ENCODE measurements at regions not wholly inside any gene's neighbourhood (a gene's known extent, or its start where the extent isn't known, plus 50 kb on each side); places are given as distances from the start of the nearest gene placed in this dataset.
"Not testable (repeated sequence)": the region's sequence is repeated elsewhere in the genome, so short reads cannot be mapped to it uniquely, and the experiment has no call there.

DNA sequence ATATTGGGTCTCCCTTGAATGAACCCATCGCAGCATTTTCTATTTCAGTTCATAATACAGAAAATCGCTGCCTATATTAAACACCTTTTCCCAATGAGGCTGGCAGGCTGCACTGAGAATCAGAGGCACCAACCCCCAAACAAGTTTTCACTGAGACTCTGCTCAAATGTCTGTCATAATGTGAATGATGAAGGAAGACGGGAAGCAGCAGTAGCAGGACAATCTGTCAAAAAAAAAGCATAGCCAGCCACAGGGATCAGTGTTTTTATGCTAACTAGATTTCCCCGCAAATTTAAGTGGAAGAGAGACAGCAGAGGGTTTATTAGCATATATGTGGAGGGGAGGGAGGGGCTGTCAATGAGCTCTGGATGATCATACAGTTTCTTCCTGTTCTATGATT lies 162.7 kb upstream of the PDE4D start:
- H3K9me3 ChIP-seq (ENCODE audit: control insufficient read depth, insufficient read depth, low read depth, low read length): no peaks in the 10 kb centered on the region
- POLR2A ChIA-PET: no interaction called here
- CTCF ChIA-PET: no interaction called here

GRCh38 chr5:60055168-60055567 lies 161.6 kb upstream of the PDE4D start:
- ChIA-PET POLR2A (no interaction called here), CTCF (interaction anchor here (0.6 kb wide), 1 partner anchor 240 kb away, joined by 3 read pairs; no protein-coding TSS in a partner anchor)
- TF ChIP-seq ZNF664 (tag by site-specific recombination; IDR thresholded peaks at IDR 0.05) (no peak), ZNF530 (tag by site-specific recombination; IDR thresholded peaks at IDR 0.05; ENCODE audit: low read depth) (no peak), ZNF785 (tag by site-specific recombination; IDR thresholded peaks at IDR 0.05) (no peak), ZBTB20 (tag by site-specific recombination; IDR thresholded peaks at IDR 0.05) (no peak), ZNF214 (tag by site-specific recombination; IDR thresholded peaks at IDR 0.05; ENCODE audit: borderline replicate concordance) (no peak)
- TF ChIP-seq, protein P1, sequence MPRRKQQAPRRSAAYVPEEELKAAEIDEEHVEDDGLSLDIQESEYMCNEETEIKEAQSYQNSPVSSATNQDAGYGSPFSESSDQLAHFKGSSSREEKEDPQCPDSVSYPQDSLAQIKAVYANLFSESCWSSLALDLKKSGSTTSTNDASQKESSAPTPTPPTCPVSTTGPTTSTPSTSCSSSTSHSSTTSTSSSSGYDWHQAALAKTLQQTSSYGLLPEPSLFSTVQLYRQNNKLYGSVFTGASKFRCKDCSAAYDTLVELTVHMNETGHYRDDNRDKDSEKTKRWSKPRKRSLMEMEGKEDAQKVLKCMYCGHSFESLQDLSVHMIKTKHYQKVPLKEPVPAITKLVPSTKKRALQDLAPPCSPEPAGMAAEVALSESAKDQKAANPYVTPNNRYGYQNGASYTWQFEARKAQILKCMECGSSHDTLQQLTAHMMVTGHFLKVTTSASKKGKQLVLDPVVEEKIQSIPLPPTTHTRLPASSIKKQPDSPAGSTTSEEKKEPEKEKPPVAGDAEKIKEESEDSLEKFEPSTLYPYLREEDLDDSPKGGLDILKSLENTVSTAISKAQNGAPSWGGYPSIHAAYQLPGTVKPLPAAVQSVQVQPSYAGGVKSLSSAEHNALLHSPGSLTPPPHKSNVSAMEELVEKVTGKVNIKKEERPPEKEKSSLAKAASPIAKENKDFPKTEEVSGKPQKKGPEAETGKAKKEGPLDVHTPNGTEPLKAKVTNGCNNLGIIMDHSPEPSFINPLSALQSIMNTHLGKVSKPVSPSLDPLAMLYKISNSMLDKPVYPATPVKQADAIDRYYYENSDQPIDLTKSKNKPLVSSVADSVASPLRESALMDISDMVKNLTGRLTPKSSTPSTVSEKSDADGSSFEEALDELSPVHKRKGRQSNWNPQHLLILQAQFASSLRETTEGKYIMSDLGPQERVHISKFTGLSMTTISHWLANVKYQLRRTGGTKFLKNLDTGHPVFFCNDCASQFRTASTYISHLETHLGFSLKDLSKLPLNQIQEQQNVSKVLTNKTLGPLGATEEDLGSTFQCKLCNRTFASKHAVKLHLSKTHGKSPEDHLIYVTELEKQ (tag by site-specific recombination; IDR thresholded peaks at IDR 0.05; ENCODE audit: borderline replicate concordance): no peak

More for the DNA sequence above, 162.7 kb upstream of the PDE4D start:
- Histone ChIP-seq H3K36me3 (ENCODE audit: control insufficient read depth in 2 of 2, insufficient read depth in 1 of 2, low read length in 2 of 2) (no peaks in the 10 kb centered on the region), H3K4me3 (ENCODE audit: low read depth, low read length) (no peak overlapping the region), H3K4me1 (ENCODE audit: control insufficient read depth, insufficient read depth, low read length) (no peaks in the 10 kb centered on the region), H3K27ac (ENCODE audit: extremely low read depth, low read depth, low read length) (no peak overlapping the region)
- no peak for TF ChIP-seq ZNF114 (tag by site-specific recombination; IDR thresholded peaks at IDR 0.05)
- TF ChIP-seq ZNF639 (tag by site-specific recombination; IDR thresholded peaks at IDR 0.05): no peak
- TF ChIP-seq WT1 (tag by site-specific recombination; IDR thresholded peaks at IDR 0.05): no peak
- no peak for TF ChIP-seq ZNF24 (tag by site-specific recombination; IDR thresholded peaks at IDR 0.05)
- TF ChIP-seq GLIS2 (tag by site-specific recombination; IDR thresholded peaks at IDR 0.05): no peak
- TF ChIP-seq ZNF521 (tag by site-specific recombination; IDR thresholded peaks at IDR 0.05): no peak
- no peak for TF ChIP-seq ZFP3 (tag by site-specific recombination; IDR thresholded peaks at IDR 0.05; ENCODE audit: low read depth)

DNA sequence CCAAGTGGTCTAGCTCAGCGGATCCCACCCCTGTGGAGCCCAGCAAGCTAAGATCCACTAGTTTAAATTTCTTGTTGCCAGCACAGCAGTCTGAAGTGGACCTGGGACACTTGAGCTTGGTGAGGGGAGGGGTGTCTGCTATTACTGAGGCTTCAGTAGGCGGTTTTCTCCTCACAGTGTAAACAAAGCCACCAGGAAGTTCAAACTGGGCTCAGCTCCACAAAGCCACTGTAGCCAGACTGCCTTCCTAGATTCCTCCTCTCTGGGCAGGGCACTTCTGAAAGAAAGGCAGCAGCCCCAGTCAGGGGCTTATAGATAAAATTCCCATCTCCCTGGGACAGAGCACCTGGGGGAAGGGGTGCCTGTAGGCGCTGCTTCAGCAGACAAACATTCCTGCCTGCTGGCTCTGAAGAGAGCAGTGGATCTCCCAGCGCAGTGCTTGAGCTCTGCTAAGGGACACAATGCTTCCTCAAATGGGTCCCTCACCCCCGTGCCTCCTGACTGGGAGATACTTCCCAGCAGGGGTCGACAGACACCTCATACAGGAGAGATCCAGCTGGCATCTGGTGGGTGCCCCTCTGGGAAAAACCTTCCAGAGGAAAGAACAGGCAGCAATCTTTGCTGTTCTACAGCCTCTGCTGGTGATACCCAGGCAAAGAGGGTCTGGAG lies 148.6 kb upstream of the PDE4D start:
- POLR2A ChIA-PET; H3K9me3 ChIP-seq (ENCODE audit: control insufficient read depth, insufficient read depth, low read depth, low read length); H3K4me3 ChIP-seq (ENCODE audit: low read depth, low read length); CTCF ChIA-PET; H3K36me3 ChIP-seq (ENCODE audit: control insufficient read depth in 2 of 2, insufficient read depth in 1 of 2, low read length in 2 of 2); H3K4me1 ChIP-seq (ENCODE audit: control insufficient read depth, insufficient read depth, low read length); H3K27ac ChIP-seq (ENCODE audit: extremely low read depth, low read depth, low read length): not testable (repeated sequence)

More at GRCh38 chr5:60055168-60055567, 161.6 kb upstream of the PDE4D start:
- Histone ChIP-seq H3K4me3 (ENCODE audit: low read depth, low read length) (no peak overlapping the region), H3K27ac (ENCODE audit: extremely low read depth, low read depth, low read length) (no peak overlapping the region), H3K4me1 (ENCODE audit: control insufficient read depth, insufficient read depth, low read length) (no peaks in the 10 kb centered on the region), H3K36me3 (ENCODE audit: control insufficient read depth in 2 of 2, insufficient read depth in 1 of 2, low read length in 2 of 2) (no peaks in the 10 kb centered on the region), H3K9me3 (ENCODE audit: control insufficient read depth, insufficient read depth, low read depth, low read length) (no peaks in the 10 kb centered on the region)

DNA sequence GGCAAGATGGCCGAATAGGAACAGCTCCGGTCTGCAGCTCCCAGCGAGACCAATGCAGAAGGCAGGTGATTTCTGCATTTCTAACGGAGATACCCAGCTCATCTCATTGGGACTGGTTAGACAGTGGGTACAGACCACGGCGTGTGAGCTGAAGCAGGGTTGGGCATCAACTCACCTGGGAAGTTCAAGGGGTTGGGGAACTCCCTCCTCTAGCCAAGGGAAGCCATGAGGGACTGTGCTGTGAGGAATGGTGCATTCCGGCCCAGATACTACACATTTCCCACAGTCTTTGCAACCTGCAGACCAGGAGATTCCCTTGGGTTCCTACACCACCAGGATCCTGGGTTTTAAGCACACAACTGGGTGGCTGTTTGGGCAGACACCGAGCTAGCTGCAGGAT lies 148.0 kb upstream of the PDE4D start:
- H3K4me3 ChIP-seq (ENCODE audit: low read depth, low read length); H3K4me1 ChIP-seq (ENCODE audit: control insufficient read depth, insufficient read depth, low read length); H3K9me3 ChIP-seq (ENCODE audit: control insufficient read depth, insufficient read depth, low read depth, low read length); H3K27ac ChIP-seq (ENCODE audit: extremely low read depth, low read depth, low read length); H3K36me3 ChIP-seq (ENCODE audit: control insufficient read depth in 2 of 2, insufficient read depth in 1 of 2, low read length in 2 of 2); POLR2A ChIA-PET: not testable (repeated sequence)
- CTCF ChIA-PET: interaction anchor here (0.6 kb wide), 1 partner anchor 339 kb away, joined by 6 read pairs; no protein-coding TSS in a partner anchor
- TF ChIP-seq, protein P2, sequence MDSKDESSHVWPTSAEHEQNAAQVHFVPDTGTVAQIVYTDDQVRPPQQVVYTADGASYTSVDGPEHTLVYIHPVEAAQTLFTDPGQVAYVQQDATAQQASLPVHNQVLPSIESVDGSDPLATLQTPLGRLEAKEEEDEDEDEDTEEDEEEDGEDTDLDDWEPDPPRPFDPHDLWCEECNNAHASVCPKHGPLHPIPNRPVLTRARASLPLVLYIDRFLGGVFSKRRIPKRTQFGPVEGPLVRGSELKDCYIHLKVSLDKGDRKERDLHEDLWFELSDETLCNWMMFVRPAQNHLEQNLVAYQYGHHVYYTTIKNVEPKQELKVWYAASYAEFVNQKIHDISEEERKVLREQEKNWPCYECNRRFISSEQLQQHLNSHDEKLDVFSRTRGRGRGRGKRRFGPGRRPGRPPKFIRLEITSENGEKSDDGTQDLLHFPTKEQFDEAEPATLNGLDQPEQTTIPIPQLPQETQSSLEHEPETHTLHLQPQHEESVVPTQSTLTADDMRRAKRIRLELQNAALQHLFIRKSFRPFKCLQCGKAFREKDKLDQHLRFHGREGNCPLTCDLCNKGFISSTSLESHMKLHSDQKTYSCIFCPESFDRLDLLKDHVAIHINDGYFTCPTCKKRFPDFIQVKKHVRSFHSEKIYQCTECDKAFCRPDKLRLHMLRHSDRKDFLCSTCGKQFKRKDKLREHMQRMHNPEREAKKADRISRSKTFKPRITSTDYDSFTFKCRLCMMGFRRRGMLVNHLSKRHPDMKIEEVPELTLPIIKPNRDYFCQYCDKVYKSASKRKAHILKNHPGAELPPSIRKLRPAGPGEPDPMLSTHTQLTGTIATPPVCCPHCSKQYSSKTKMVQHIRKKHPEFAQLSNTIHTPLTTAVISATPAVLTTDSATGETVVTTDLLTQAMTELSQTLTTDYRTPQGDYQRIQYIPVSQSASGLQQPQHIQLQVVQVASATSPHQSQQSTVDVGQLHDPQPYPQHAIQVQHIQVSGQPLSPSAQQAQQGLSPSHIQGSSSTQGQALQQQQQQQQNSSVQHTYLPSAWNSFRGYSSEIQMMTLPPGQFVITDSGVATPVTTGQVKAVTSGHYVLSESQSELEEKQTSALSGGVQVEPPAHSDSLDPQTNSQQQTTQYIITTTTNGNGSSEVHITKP (tag by site-specific recombination; IDR thresholded peaks at IDR 0.05): 0 out of 2 replicates have a peak, but pooled peaks have one; percentile 31
